ENCODE measurements at regions not wholly inside any gene's neighbourhood (a gene's known extent, or its start where the extent isn't known, plus 50 kb on each side); places are given as distances from the start of the nearest gene placed in this dataset.

- ChIA-PET POLR2A (interaction anchor here (0.6 kb wide), 1 partner anchor 341 kb away, joined by 3 read pairs; no protein-coding TSS in a partner anchor), CTCF (no interaction called here)
- DNase-seq = no peak
- peaks cover 5% of the 10 kb centered on the region for H3K9me3 Mint-ChIP-seq
- H3K27me3 Mint-ChIP-seq = no peaks in the 10 kb centered on the region
- H3K4me1 Mint-ChIP-seq = peaks cover 8% of the 10 kb centered on the region
- H3K27ac Mint-ChIP-seq = no peak overlapping the region
- no peaks in the 10 kb centered on the region for H3K36me3 Mint-ChIP-seq (ENCODE audit: low read depth)
- H3K4me3 Mint-ChIP-seq = no peak overlapping the region
These were observed 278.6 kb upstream of the AJAP1 start for GRCh38 chr1:4375812-4376211.

DNA sequence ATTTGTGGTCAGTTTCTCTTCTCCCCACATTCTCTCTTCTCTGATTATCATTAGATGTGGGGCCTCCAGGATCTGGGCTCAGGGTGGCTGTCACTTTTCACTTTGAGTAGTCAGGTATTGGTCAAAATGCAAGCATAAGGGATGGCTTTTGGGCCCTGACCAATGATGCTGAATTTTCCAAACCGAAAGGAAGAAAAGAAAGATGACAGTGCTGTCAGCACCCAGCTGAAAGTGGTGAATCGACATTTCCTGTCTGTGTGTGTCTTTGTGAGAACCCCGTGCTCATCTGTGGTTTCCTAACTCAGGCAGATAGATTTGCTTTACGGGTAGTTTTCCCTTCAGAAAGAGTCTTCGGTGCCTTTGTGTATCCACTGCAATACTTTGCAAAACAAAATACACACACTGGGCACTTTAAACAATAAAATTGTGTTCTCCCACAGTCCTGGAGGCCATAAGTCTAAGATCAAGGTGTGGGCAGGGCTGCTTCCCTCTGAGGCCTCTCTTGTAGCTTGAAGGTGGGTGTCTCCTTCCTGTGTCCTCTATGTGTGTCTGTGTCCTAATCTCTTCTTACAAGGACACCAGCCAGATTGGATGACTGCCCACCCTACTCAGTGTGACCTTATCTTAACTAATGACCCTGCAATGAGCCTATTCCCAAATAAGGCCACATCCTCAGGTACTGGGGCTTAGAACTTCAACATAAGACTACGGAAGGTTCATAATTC is 274.8 kb upstream of the AJAP1 start:
- peak overlapping the region; percentile 13 for H3K4me3 Mint-ChIP-seq
- H3K9me3 Mint-ChIP-seq = peaks cover 7% of the 10 kb centered on the region
- POLR2A ChIA-PET = no interaction called here
- peaks cover 8% of the 10 kb centered on the region for H3K4me1 Mint-ChIP-seq
- CTCF ChIA-PET = no interaction called here
- no peak overlapping the region for H3K27ac Mint-ChIP-seq
- no peak for DNase-seq
- H3K36me3 Mint-ChIP-seq (ENCODE audit: low read depth) = no peaks in the 10 kb centered on the region
- no peaks in the 10 kb centered on the region for H3K27me3 Mint-ChIP-seq

GRCh38 chr1:4380564-4381168 is 273.7 kb upstream of the AJAP1 start:
- H3K27ac Mint-ChIP-seq = no peak overlapping the region
- CTCF ChIA-PET = no interaction called here
- H3K9me3 Mint-ChIP-seq = peaks cover 7% of the 10 kb centered on the region
- DNase-seq = no peak
- POLR2A ChIA-PET = no interaction called here
- H3K27me3 Mint-ChIP-seq = no peaks in the 10 kb centered on the region
- H3K36me3 Mint-ChIP-seq (ENCODE audit: low read depth) = no peaks in the 10 kb centered on the region
- H3K4me1 Mint-ChIP-seq = peaks cover 8% of the 10 kb centered on the region
- no peak overlapping the region for H3K4me3 Mint-ChIP-seq

DNA sequence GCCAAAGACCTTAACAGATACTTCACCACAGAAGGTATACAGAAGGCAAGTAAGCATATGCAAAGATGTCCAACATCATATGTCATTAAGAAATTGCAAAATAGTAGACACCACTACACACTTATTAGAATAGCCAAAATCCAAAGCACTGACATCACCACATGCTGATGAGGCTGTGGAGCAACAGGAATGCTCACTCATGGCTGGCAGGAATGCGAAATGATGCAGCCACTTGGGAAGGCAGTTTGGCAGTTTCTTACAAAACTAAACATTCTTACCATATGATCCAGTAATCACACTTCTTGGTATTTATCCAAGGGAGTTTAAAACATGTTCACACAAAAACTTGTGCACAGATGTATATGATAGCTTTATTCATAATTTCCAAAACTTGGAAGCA is 261.2 kb upstream of the AJAP1 start:
- CTCF ChIA-PET = no interaction called here
- POLR2A ChIA-PET = no interaction called here
- no peaks in the 10 kb centered on the region for H3K27me3 Mint-ChIP-seq
- no peaks in the 10 kb centered on the region for H3K4me1 Mint-ChIP-seq
- no peaks in the 10 kb centered on the region for H3K36me3 Mint-ChIP-seq (ENCODE audit: low read depth)
- no peak for DNase-seq
- no peak overlapping the region for H3K4me3 Mint-ChIP-seq
- H3K27ac Mint-ChIP-seq = no peak overlapping the region
- H3K9me3 Mint-ChIP-seq = peaks cover 4% of the 10 kb centered on the region

GRCh38 chr1:4394366-4394765 is 260.0 kb upstream of the AJAP1 start:
- Mint-ChIP-seq H3K4me1 (no peaks in the 10 kb centered on the region), H3K27ac (no peak overlapping the region), H3K4me3 (no peak overlapping the region), H3K9me3 (peaks cover 4% of the 10 kb centered on the region), H3K36me3 (ENCODE audit: low read depth) (no peaks in the 10 kb centered on the region), H3K27me3 (no peaks in the 10 kb centered on the region)
- CTCF ChIA-PET = no interaction called here
- no peak for DNase-seq
- POLR2A ChIA-PET = no interaction called here

DNA sequence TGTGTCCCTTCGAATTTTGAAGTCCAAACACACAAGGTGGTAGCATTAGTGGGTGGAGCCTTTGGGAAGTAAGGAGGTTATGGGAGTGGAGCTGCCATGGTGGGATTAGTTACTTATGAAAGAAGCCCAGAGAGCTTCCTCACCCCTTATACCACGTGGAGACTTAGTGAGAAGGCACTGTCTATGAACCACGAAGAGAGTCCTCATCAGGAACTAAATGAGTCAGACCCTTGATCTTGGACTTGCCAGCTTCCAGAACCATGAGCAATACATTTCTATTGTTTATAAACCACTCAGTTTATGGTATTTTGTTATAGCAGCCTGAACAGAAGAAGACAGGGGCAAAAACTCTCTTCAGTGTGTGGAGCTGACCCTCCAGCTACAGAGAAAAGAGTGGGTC is 259.3 kb upstream of the AJAP1 start:
- no peaks in the 10 kb centered on the region for H3K27me3 Mint-ChIP-seq
- ChIA-PET CTCF (no interaction called here), POLR2A (no interaction called here)
- no peak overlapping the region for H3K27ac Mint-ChIP-seq
- peaks cover 4% of the 10 kb centered on the region for H3K9me3 Mint-ChIP-seq
- no peak overlapping the region for H3K4me3 Mint-ChIP-seq
- no peaks in the 10 kb centered on the region for H3K4me1 Mint-ChIP-seq
- no peaks in the 10 kb centered on the region for H3K36me3 Mint-ChIP-seq (ENCODE audit: low read depth)
- no peak for DNase-seq

DNA sequence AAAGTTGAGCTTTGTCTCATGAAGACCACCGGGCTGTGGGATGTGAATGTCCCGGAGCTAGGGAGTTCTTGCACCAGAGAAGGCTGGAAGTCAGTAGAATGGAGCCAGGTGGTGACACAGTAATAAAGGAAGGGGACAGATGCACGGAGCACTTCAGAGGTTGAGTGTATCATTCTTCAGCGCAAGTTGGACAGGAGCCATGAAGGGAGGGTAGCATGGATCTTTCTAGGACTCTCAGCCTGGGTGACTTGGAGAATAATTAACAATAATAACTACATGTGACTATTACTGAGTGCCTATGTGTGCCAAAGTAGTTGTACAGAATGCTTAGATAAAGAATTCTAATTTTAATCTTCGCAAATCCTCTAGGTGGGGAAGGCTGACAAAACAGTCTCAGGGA is 258.7 kb upstream of the AJAP1 start:
- no peaks in the 10 kb centered on the region for H3K27me3 Mint-ChIP-seq
- H3K27ac Mint-ChIP-seq = no peak overlapping the region
- POLR2A ChIA-PET = no interaction called here
- peaks cover 4% of the 10 kb centered on the region for H3K9me3 Mint-ChIP-seq
- H3K36me3 Mint-ChIP-seq (ENCODE audit: low read depth) = no peaks in the 10 kb centered on the region
- CTCF ChIA-PET = no interaction called here
- H3K4me1 Mint-ChIP-seq = no peaks in the 10 kb centered on the region
- no peak for DNase-seq
- H3K4me3 Mint-ChIP-seq = no peak overlapping the region

DNA sequence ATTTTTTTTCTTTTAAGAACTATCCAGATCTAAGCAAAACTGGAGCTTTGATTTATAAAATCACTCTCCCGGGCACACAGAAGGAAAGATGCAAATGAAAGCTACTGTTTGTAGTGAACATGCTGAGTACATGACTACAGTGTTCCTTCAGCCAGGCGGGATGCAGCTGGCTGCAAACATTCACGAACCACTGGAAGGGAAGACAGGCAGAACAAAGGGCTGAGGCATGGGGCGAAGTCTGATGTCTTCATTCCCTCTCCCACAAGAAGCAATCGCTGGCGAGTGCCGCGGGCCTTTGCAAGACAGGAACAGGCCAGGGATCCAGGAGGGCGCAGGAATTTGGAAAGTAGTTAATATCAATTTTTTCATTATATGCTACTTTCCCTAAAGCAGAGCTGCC is 257.9 kb upstream of the AJAP1 start:
- no peak overlapping the region for H3K4me3 Mint-ChIP-seq
- DNase-seq = no peak
- no peak overlapping the region for H3K27ac Mint-ChIP-seq
- ChIA-PET CTCF (no interaction called here), POLR2A (no interaction called here)
- peaks cover 4% of the 10 kb centered on the region for H3K9me3 Mint-ChIP-seq
- H3K36me3 Mint-ChIP-seq (ENCODE audit: low read depth) = no peaks in the 10 kb centered on the region
- H3K4me1 Mint-ChIP-seq = no peaks in the 10 kb centered on the region
- no peaks in the 10 kb centered on the region for H3K27me3 Mint-ChIP-seq

- peaks cover 2% of the 10 kb centered on the region for H3K9me3 Mint-ChIP-seq
- CTCF ChIA-PET = no interaction called here
- H3K4me1 Mint-ChIP-seq = no peaks in the 10 kb centered on the region
These were observed 257.2 kb upstream of the AJAP1 start for GRCh38 chr1:4397196-4397595.

GRCh38 chr1:4402032-4402431 is 252.4 kb upstream of the AJAP1 start:
- ChIA-PET CTCF (no interaction called here), POLR2A (no interaction called here)
- DNase-seq = no peak
- H3K27ac Mint-ChIP-seq = no peak overlapping the region
- H3K4me3 Mint-ChIP-seq = no peak overlapping the region
- H3K27me3 Mint-ChIP-seq = no peaks in the 10 kb centered on the region
- no peaks in the 10 kb centered on the region for H3K4me1 Mint-ChIP-seq
- no peaks in the 10 kb centered on the region for H3K9me3 Mint-ChIP-seq
- no peaks in the 10 kb centered on the region for H3K36me3 Mint-ChIP-seq (ENCODE audit: low read depth)

More at GRCh38 chr1:4397196-4397595, 257.2 kb upstream of the AJAP1 start:
- H3K36me3 Mint-ChIP-seq (ENCODE audit: low read depth) = no peaks in the 10 kb centered on the region
- H3K27ac Mint-ChIP-seq = no peak overlapping the region
- H3K27me3 Mint-ChIP-seq = no peaks in the 10 kb centered on the region
- H3K4me3 Mint-ChIP-seq = no peak overlapping the region
- POLR2A ChIA-PET = no interaction called here
- no peak for DNase-seq

GRCh38 chr1:4404854-4405590 is 249.4 kb upstream of the AJAP1 start:
- POLR2A ChIA-PET = no interaction called here
- H3K4me1 Mint-ChIP-seq = no peaks in the 10 kb centered on the region
- no peaks in the 10 kb centered on the region for H3K36me3 Mint-ChIP-seq (ENCODE audit: low read depth)

GRCh38 chr1:4407851-4408250 is 246.6 kb upstream of the AJAP1 start:
- DNase-seq = no peak
- H3K36me3 Mint-ChIP-seq (ENCODE audit: low read depth) = no peaks in the 10 kb centered on the region
- no peaks in the 10 kb centered on the region for H3K4me1 Mint-ChIP-seq
- ChIA-PET POLR2A (no interaction called here), CTCF (no interaction called here)
- H3K4me3 Mint-ChIP-seq = no peak overlapping the region
- H3K9me3 Mint-ChIP-seq = no peaks in the 10 kb centered on the region
- H3K27me3 Mint-ChIP-seq = no peaks in the 10 kb centered on the region
- H3K27ac Mint-ChIP-seq = no peak overlapping the region

More at GRCh38 chr1:4404854-4405590, 249.4 kb upstream of the AJAP1 start:
- CTCF ChIA-PET = no interaction called here
- DNase-seq = no peak
- H3K27me3 Mint-ChIP-seq = no peaks in the 10 kb centered on the region
- no peak overlapping the region for H3K4me3 Mint-ChIP-seq
- H3K9me3 Mint-ChIP-seq = no peaks in the 10 kb centered on the region
- no peak overlapping the region for H3K27ac Mint-ChIP-seq

DNA sequence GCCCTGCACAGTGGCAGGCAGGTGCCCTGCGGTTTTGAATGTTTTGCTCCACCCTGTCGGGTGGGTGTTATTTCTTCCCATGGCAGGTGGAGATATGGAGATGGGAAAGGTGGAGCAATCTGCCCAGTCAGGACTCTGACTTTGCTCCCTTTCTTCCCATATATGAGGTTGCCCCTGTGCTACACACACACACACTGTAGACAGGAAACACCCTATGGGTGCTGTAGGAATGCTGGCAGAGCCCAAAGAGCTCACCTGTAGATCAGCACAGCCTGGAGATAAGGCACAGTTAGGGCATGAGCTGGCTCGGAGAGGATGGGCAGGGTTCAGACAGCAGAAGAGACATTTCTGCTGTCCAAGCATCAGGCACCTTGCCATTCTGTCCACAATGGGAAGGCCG is 246.0 kb upstream of the AJAP1 start:
- H3K4me1 Mint-ChIP-seq = no peaks in the 10 kb centered on the region
- H3K9me3 Mint-ChIP-seq = no peaks in the 10 kb centered on the region
- CTCF ChIA-PET = no interaction called here
- no peak for DNase-seq
- H3K4me3 Mint-ChIP-seq = no peak overlapping the region
- POLR2A ChIA-PET = no interaction called here
- no peak overlapping the region for H3K27ac Mint-ChIP-seq
- H3K27me3 Mint-ChIP-seq = no peaks in the 10 kb centered on the region
- H3K36me3 Mint-ChIP-seq (ENCODE audit: low read depth) = no peaks in the 10 kb centered on the region

DNA sequence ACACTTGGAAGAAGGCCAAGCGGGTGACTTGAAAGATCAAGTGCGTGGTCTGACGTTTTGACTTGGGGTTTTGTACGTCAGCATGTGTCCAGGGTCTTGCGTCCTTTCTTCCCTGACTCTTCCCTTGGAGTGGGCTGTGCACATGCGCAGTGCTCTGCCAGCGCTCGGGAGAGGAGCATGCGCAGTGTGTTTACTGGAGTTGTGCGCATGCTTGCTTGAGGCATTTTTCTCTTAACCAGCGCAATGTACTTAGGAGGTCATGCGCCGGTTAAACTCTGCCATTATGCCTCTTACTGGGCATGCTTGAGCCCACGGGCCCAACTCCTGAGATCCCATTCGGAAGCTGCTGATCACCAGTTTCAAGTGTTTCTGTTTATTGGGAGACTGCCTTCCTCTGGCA is 242.5 kb upstream of the AJAP1 start:
- DNase-seq = no peak
- CTCF ChIA-PET = no interaction called here
- Mint-ChIP-seq H3K4me1 (no peaks in the 10 kb centered on the region), H3K27ac (no peak overlapping the region), H3K36me3 (ENCODE audit: low read depth) (no peaks in the 10 kb centered on the region), H3K4me3 (no peak overlapping the region), H3K9me3 (no peaks in the 10 kb centered on the region), H3K27me3 (no peaks in the 10 kb centered on the region)
- POLR2A ChIA-PET = no interaction called here
